RPMI7951 (cell line): ENCODE measurements at regions not wholly inside any gene's neighbourhood (a gene's known extent, or its start where the extent isn't known, plus 50 kb on each side); places are given as distances from the start of the nearest gene placed in this dataset.

Experiments used
- DNase-seq: peaks from one replicate; pipeline ENCODE4 v3.0.0-alpha.2; 2012; ENCODE audit warnings: low read depth

- DNase-seq: no peak
Measured at GRCh38 chr15:35320158-35320780, 225.7 kb downstream of the DPH6 start.

- peak; percentile 48 for DNase-seq
Measured at GRCh38 chr15:35319354-35319753, 226.6 kb downstream of the DPH6 start.

DNA sequence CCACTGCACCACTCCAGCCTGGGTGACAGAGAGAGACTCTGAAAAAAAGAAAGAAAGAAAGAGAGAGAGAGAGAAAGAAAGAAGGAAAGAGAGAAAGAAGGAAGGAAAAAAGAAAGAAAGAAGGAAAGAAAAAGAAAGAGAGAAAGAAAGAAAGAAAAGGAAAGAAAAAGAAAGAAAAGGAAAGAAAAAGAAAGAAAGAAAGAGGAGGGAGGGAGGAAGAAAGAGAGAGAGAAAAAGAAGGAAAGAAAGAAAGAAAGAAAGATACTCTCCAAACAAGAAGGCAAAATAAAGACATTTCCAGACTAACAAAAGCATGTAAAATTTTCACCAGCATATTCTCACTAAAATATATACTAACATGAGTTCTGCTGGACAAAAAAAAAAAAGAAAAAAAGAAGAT, 228.7 kb downstream of the DPH6 start:
- DNase-seq: no peak

- no peak for DNase-seq
Measured at GRCh38 chr15:35312344-35312743, 227.2 kb upstream of the NANOGP8 start.

DNA sequence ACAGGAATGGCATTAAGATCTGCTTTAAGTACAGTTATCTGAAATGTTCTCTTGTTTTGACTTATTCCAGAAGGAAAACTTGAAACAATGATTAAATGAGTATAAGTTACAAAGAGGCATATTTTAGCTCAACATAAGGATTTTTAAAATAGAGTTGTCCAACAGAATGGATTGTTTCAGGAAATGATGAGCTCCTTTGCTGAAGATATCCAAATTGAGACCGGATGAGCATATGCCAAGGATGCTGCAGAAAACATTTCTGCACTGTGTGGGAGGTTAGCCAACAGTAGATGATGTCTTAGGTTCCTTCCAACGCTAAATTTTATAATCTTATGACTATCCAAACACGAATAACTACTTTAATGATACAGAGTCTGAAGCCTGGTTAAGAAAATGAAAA, 226.5 kb upstream of the NANOGP8 start:
- no peak for DNase-seq

DNA sequence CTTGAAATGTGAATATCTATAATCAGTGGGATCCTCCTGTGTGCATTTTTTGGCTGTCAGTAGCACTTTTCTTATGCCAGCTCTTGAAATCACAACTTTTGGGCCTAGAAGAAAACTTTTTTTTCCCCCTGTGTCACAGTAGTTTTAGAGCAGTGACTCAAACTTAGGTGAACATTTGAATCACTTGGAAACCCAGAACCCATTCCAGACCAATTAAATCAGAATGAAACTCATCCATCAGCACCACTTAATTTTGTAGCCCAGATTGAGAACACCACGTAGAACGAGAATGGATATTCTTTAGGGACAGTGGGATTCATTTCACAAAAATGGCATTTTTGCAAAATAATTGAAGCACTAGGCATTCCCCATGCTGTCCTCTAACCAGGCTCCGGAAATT, 224.8 kb upstream of the NANOGP8 start:
- DNase-seq: no peak

GRCh38 chr15:35308802-35309201, 223.7 kb upstream of the NANOGP8 start:
- DNase-seq: peak; percentile 47

GRCh38 chr15:35307676-35308075, 222.6 kb upstream of the NANOGP8 start:
- DNase-seq: no peak

DNA sequence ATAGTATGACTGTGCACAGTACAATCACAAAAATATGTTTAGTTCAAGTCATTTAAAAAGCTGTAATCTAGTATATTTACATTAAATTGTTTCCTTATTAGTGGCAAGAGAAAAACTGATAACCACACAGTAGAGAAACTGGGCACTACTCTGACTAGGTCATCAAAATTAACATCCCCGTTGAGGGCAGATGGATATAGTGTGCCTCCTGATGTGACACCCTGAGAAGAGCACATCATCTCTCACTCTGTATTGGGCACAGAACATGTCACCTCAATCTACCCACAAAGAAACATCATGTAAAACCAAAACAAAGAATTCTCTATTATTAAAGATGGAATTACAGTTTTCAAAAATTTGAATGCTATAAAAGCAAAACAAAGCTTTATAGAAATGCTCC, 221.9 kb upstream of the NANOGP8 start:
- no peak for DNase-seq

DNA sequence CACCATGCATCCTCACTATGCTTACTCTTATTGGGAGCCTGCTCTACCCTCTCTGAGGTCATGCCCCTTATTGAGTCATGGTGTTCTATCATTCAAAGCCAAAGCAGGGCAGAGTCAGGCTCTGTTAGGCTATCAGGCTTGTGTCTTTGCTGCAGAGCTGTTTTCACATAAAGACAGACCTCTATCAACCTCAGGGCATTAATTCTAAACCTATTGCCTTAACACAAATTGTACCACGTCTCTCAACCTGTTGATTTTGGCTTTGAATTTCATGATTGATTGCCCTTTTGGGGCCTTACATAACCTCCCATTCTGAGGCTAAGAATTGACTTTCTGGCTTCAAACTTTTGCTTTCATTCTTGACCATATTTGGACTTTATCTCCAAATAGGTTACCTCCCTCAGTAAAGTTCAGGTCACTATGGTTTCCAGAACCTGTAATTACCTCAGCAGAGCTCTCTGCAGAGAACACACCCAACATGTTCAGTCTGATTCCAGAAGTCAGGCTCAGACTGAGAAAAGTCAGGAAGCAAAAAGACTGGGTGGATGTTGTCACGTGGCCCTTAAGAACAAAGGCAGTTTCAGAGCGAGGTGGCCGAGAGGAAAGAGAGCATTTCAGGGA, 221.4 kb upstream of the NANOGP8 start:
- DNase-seq: peak; percentile 72

- DNase-seq: peak; percentile 75
Measured at GRCh38 chr15:35305946-35306345, 220.9 kb upstream of the NANOGP8 start.

DNA sequence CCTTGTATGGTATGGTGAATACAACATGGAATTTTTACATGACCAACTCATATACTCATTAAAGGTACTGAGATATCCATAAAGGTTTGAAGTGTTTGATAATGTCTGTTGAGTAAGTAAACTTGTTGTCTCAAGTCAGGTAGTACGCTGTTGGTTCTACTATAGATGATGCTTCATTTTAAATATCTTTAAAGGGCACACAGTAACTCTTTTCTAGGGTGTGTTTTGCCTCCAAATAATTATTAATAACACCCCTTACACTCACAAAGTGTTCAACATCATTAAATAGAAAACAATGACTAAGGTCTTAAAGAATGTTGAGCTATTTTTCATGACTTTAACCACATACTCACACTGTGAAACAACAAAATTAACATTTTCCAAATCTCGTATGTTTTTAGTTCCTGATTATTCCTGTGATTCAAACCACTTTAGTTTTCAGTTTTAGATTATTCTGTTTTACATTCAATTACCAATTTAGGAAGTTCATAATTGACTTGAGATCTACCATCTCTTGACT, 220.0 kb upstream of the NANOGP8 start:
- DNase-seq: no peak

GRCh38 chr15:35304389-35304788, 219.3 kb upstream of the NANOGP8 start:
- no peak for DNase-seq

GRCh38 chr15:35302334-35302733, 217.2 kb upstream of the NANOGP8 start:
- no peak for DNase-seq

- DNase-seq: no peak
Measured at GRCh38 chr15:35301088-35301487, 216.0 kb upstream of the NANOGP8 start.

- no peak for DNase-seq
Measured at GRCh38 chr15:35299059-35299735, 214.1 kb upstream of the NANOGP8 start.

- no peak for DNase-seq
Measured at GRCh38 chr15:35298509-35298908, 213.4 kb upstream of the NANOGP8 start.

GRCh38 chr15:35293353-35294130, 208.4 kb upstream of the NANOGP8 start:
- peak; percentile 88 for DNase-seq

- no peak for DNase-seq
Measured at GRCh38 chr15:35290301-35290721, 205.2 kb upstream of the NANOGP8 start.

DNA sequence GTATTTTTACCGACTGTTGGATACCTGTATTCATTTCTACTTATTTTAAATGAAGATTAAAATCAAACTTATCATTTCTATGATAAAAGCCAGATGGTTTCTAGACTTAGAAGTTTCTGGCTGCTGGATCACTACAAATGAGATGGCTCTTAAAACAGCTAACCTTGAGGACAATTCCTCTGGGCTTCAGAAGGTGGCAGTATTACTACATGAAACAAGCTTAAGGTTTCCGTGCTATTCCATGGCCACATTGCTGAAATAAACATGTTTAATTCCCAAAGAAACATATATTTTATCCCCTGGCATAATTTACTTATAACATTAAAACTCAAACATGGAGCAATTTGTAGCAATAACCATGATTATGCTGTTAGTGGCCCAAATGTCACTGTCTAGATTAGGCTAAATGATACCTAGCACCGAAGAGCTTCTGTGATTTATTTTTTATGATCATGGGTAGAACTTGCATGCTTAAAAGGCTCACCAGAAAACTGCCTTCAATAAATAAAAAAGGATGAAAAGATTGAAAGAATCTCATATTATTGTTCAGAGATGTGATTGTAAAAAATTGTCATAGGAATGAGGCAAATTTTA, 204.0 kb upstream of the NANOGP8 start:
- DNase-seq: peak; percentile 61

DNA sequence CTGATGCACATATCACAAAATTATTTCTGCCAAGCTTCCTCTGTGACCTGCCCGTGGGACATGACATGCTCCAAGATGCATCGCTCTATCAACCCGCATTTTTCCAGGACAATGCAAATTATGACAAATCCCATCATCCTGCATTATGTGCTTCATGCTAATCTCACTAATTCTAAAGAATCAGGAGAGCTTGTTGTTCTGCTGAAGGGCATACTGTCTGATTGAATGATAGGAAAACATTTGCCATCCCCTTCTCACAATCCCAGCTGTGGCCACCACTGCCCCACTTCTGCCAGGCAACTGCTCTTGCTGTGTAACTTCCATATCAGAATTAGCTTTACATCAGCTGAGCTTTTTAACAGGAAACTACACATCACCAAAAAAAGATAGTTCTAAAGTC, 203.5 kb upstream of the NANOGP8 start:
- DNase-seq: no peak

DNA sequence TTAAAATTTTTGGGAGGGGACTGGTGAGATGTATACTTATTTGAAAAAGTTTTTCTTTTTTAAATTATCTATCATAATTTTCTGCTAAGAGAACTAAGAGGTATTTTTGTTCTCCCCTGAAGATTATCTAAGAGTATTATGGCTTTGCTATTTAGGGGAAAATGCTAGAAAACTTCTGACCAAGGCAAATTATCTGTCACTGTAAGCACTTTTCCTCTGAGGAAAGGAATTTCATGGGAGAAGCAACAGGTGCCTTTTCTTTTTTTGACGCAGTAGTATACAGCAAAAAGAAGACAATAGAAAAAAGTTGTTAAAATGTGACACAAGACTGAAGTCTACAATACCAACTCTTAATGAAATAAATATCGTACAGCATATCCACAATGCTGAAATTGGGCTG, 201.6 kb upstream of the NANOGP8 start:
- no peak for DNase-seq
